ENCODE measurements at regions not wholly inside any gene's neighbourhood (a gene's known extent, or its start where the extent isn't known, plus 50 kb on each side); places are given as distances from the start of the nearest gene placed in this dataset.

- CTCF ChIA-PET, result no interaction called here
- no peak for FAIRE-seq
- H3K4me2 ChIP-seq, result no peak overlapping the region
- no peak overlapping the region for H3K27ac ChIP-seq
- no peaks in the 10 kb centered on the region for H3K9me3 ChIP-seq
- H3K4me1 ChIP-seq, result no peaks in the 10 kb centered on the region
- no peak for ATAC-seq
- POLR2A ChIA-PET, result no interaction called here
- no peak overlapping the region for H3K4me3 ChIP-seq
- no CpG with 5 or more reads among the region's 3 CpGs for WGBS (ENCODE audit: missing lambda C conversion rate)
- no peak for TF ChIP-seq EHMT2 (IDR thresholded peaks at IDR 0.05; ENCODE audit: low read depth)
- no peak for DNase-seq (ENCODE audit: low read depth in 1 of 2, low spot score in 1 of 2)
These were observed 1003.3 kb upstream of the MAP3K7 start for GRCh38 chr6:91590191-91590590.

- FAIRE-seq, result no peak
- no peaks in the 10 kb centered on the region for H3K4me1 ChIP-seq
- H3K27ac ChIP-seq, result no peak overlapping the region
- CTCF ChIA-PET, result no interaction called here
- DNase-seq (ENCODE audit: low read depth in 1 of 2, low spot score in 1 of 2), result no peak
- no peaks in the 10 kb centered on the region for H3K9me3 ChIP-seq
- POLR2A ChIA-PET, result no interaction called here
- H3K4me3 ChIP-seq, result no peak overlapping the region
- ATAC-seq, result no peak
- TF ChIP-seq RNF2 (IDR thresholded peaks at IDR 0.05; ENCODE audit: borderline replicate concordance, low read depth) (no peak), NR3C1 (IDR thresholded peaks at IDR 0.05) (no peak), JUN (IDR thresholded peaks at IDR 0.05) (no peak)
- no peak overlapping the region for H3K4me2 ChIP-seq
These were observed 993.8 kb upstream of the MAP3K7 start for GRCh38 chr6:91580635-91581034.

DNA sequence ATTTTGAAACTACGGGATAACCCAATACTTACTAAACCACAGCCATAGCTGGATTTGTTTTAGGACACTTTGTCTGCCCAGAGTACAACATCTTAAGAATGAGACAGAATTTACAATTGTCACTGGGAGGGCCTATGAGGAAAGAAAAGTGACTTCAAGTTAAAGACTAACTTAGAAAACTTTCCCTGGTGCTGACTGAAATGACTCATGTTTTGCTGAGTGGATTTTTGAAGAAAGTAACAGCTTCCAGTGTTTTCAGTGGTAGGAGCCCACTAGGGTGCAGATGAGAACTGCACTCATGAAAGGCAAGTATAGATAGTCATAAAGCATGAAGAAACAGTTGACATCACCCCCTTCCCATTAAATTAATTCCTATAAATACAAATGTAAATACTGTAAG lies 988.2 kb upstream of the MAP3K7 start:
- WGBS (ENCODE audit: missing lambda C conversion rate), result 0% methylated on average over 1 of the region's 1 CpG
- no peak overlapping the region for H3K27ac ChIP-seq
- no peaks in the 10 kb centered on the region for H3K9me3 ChIP-seq
- no peak overlapping the region for H3K4me3 ChIP-seq
- ATAC-seq (no peak), FAIRE-seq (no peak), DNase-seq (ENCODE audit: low read depth in 1 of 2, low spot score in 1 of 2) (no peak)
- POLR2A ChIA-PET, result no interaction called here
- no peak for TF ChIP-seq EHMT2 (IDR thresholded peaks at IDR 0.05; ENCODE audit: low read depth)
- no peak for TF ChIP-seq USF2 (IDR thresholded peaks at IDR 0.05)
- TF ChIP-seq GATA3 (IDR thresholded peaks at IDR 0.05; ENCODE audit: borderline replicate concordance), result no peak
- TF ChIP-seq FOSB (CRISPR knock-in tag; IDR thresholded peaks at IDR 0.05), result no peak
- no peak for TF ChIP-seq TFCP2L1 (CRISPR knock-in tag; IDR thresholded peaks at IDR 0.05)
- no peak for TF ChIP-seq HOXB5 (CRISPR knock-in tag; IDR thresholded peaks at IDR 0.05)
- TF ChIP-seq FOXS1 (CRISPR knock-in tag; IDR thresholded peaks at IDR 0.05), result no peak
- no peak for TF ChIP-seq EHF (CRISPR knock-in tag; IDR thresholded peaks at IDR 0.05)
- no peak for TF ChIP-seq HDAC2 (IDR thresholded peaks at IDR 0.05)
- no peak for TF ChIP-seq SREBF2 (IDR thresholded peaks at IDR 0.05)
- no peak for TF ChIP-seq NFE2L2 (conservative IDR thresholded peaks at IDR 0.05; ENCODE audit: low read length)
- no peak for TF ChIP-seq MAX (IDR thresholded peaks at IDR 0.05)
- no peak for TF ChIP-seq HOXA7 (CRISPR knock-in tag; IDR thresholded peaks at IDR 0.05)
- no peak for TF ChIP-seq MYC (IDR thresholded peaks at IDR 0.05; ENCODE audit: borderline replicate concordance, low read length)
- no peak for TF ChIP-seq JUNB (IDR thresholded peaks at IDR 0.05)
- no peak for TF ChIP-seq POLR2AphosphoS2 (conservative IDR thresholded peaks at IDR 0.05; ENCODE audit: low read length)
- no peak for TF ChIP-seq FOSL2 (IDR thresholded peaks at IDR 0.05)
- no peak for TF ChIP-seq FOSL2 (CRISPR knock-in tag; IDR thresholded peaks at IDR 0.05)
- CTCF ChIA-PET, result no interaction called here
- H3K4me1 ChIP-seq, result no peaks in the 10 kb centered on the region
- H3K4me2 ChIP-seq, result no peak overlapping the region

GRCh38 chr6:91573826-91574416 lies 987.0 kb upstream of the MAP3K7 start:
- Histone ChIP-seq H3K4me2 (no peak overlapping the region), H3K4me3 (no peak overlapping the region), H3K4me1 (no peaks in the 10 kb centered on the region), H3K27ac (no peak overlapping the region), H3K9me3 (no peaks in the 10 kb centered on the region)
- no peak for ATAC-seq
- WGBS (ENCODE audit: missing lambda C conversion rate), result 14% methylated on average over 3 of the region's 3 CpGs
- ChIA-PET POLR2A (no interaction called here), CTCF (no interaction called here)
- no peak for DNase-seq (ENCODE audit: low read depth in 1 of 2, low spot score in 1 of 2)
- no peak for FAIRE-seq
- no peak for TF ChIP-seq FOSB (CRISPR knock-in tag; IDR thresholded peaks at IDR 0.05)
- TF ChIP-seq ESRRA (IDR thresholded peaks at IDR 0.05; ENCODE audit: borderline replicate concordance, low read length), result no peak
- TF ChIP-seq TP53 (CRISPR knock-in tag; IDR thresholded peaks at IDR 0.05), result no peak
- no peak for TF ChIP-seq RCOR1 (IDR thresholded peaks at IDR 0.05; ENCODE audit: low read depth, low read length)
- no peak for TF ChIP-seq SMC3 (IDR thresholded peaks at IDR 0.05)
- TF ChIP-seq MAZ (IDR thresholded peaks at IDR 0.05; ENCODE audit: borderline replicate concordance, low read depth, low read length), result no peak
- TF ChIP-seq, protein P1, sequence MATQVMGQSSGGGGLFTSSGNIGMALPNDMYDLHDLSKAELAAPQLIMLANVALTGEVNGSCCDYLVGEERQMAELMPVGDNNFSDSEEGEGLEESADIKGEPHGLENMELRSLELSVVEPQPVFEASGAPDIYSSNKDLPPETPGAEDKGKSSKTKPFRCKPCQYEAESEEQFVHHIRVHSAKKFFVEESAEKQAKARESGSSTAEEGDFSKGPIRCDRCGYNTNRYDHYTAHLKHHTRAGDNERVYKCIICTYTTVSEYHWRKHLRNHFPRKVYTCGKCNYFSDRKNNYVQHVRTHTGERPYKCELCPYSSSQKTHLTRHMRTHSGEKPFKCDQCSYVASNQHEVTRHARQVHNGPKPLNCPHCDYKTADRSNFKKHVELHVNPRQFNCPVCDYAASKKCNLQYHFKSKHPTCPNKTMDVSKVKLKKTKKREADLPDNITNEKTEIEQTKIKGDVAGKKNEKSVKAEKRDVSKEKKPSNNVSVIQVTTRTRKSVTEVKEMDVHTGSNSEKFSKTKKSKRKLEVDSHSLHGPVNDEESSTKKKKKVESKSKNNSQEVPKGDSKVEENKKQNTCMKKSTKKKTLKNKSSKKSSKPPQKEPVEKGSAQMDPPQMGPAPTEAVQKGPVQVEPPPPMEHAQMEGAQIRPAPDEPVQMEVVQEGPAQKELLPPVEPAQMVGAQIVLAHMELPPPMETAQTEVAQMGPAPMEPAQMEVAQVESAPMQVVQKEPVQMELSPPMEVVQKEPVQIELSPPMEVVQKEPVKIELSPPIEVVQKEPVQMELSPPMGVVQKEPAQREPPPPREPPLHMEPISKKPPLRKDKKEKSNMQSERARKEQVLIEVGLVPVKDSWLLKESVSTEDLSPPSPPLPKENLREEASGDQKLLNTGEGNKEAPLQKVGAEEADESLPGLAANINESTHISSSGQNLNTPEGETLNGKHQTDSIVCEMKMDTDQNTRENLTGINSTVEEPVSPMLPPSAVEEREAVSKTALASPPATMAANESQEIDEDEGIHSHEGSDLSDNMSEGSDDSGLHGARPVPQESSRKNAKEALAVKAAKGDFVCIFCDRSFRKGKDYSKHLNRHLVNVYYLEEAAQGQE (IDR thresholded peaks at IDR 0.05), result no peak
- TF ChIP-seq RARB (CRISPR knock-in tag; IDR thresholded peaks at IDR 0.05), result no peak
- TF ChIP-seq, protein P2, sequence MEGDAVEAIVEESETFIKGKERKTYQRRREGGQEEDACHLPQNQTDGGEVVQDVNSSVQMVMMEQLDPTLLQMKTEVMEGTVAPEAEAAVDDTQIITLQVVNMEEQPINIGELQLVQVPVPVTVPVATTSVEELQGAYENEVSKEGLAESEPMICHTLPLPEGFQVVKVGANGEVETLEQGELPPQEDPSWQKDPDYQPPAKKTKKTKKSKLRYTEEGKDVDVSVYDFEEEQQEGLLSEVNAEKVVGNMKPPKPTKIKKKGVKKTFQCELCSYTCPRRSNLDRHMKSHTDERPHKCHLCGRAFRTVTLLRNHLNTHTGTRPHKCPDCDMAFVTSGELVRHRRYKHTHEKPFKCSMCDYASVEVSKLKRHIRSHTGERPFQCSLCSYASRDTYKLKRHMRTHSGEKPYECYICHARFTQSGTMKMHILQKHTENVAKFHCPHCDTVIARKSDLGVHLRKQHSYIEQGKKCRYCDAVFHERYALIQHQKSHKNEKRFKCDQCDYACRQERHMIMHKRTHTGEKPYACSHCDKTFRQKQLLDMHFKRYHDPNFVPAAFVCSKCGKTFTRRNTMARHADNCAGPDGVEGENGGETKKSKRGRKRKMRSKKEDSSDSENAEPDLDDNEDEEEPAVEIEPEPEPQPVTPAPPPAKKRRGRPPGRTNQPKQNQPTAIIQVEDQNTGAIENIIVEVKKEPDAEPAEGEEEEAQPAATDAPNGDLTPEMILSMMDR (IDR thresholded peaks at IDR 0.05), result no peak
- no peak for TF ChIP-seq BHLHE40 (IDR thresholded peaks at IDR 0.05; ENCODE audit: low read depth, low read length)
